T-helper 17 cell (primary cell): ENCODE measurements at regions not wholly inside any gene's neighbourhood (a gene's known extent, or its start where the extent isn't known, plus 50 kb on each side); places are given as distances from the start of the nearest gene placed in this dataset.
"Not testable (repeated sequence)": the region's sequence is repeated elsewhere in the genome, so short reads cannot be mapped to it uniquely, and the experiment has no call there.

Source experiments
- ATAC-seq: fragments of 150-1000 bp; cut with Tn5 transposase; 2 replicates; pipeline ENCODE4 v1.10.0; 2021; ENCODE audit warnings: mild to moderate bottlenecking, moderate library complexity
- DNase-seq, 3 donors: peaks; one replicate each; pipeline versions ENCODE4 v3.0.0 to v3.0.0-alpha.2; 2020 to 2021
- H3K9me3 ChIP-seq: one replicate; pipeline ENCODE4 v1.7.0; 2013; ENCODE audit warnings: low read length, mild to moderate bottlenecking; ENCODE audit not compliant: control insufficient read depth, poor library complexity, severe bottlenecking
- H3K27ac Mint-ChIP-seq: one replicate; pipeline ENCODE4 v1.8.0; 2022; ENCODE audit warnings: mild to moderate bottlenecking, moderate library complexity, mixed read lengths
- H3K27me3 Mint-ChIP-seq: one replicate; pipeline ENCODE4 v1.8.0; 2022; ENCODE audit warnings: mixed read lengths
- H3K36me3 Mint-ChIP-seq: one replicate; pipeline ENCODE4 v1.8.0; 2022; ENCODE audit warnings: low read depth, mixed read lengths
- H3K4me1 Mint-ChIP-seq: one replicate; pipeline ENCODE4 v1.8.0; 2022; ENCODE audit warnings: mild to moderate bottlenecking, mixed read lengths
- H3K4me3 Mint-ChIP-seq: one replicate; pipeline ENCODE4 v1.8.0; 2022; ENCODE audit warnings: mild to moderate bottlenecking, moderate library complexity, mixed read lengths

GRCh38 chr17:21592774-21593173, 99.5 kb upstream of the KCNJ18 start:
- DNase-seq (no peak), ATAC-seq (no peak)
- H3K9me3 ChIP-seq = no peaks in the 10 kb centered on the region
- H3K36me3 Mint-ChIP-seq = no peaks in the 10 kb centered on the region
- no peak overlapping the region for H3K27ac Mint-ChIP-seq
- H3K4me1 Mint-ChIP-seq = no peaks in the 10 kb centered on the region
- no peak overlapping the region for H3K4me3 Mint-ChIP-seq
- peaks cover 32% of the 10 kb centered on the region for H3K27me3 Mint-ChIP-seq

DNA sequence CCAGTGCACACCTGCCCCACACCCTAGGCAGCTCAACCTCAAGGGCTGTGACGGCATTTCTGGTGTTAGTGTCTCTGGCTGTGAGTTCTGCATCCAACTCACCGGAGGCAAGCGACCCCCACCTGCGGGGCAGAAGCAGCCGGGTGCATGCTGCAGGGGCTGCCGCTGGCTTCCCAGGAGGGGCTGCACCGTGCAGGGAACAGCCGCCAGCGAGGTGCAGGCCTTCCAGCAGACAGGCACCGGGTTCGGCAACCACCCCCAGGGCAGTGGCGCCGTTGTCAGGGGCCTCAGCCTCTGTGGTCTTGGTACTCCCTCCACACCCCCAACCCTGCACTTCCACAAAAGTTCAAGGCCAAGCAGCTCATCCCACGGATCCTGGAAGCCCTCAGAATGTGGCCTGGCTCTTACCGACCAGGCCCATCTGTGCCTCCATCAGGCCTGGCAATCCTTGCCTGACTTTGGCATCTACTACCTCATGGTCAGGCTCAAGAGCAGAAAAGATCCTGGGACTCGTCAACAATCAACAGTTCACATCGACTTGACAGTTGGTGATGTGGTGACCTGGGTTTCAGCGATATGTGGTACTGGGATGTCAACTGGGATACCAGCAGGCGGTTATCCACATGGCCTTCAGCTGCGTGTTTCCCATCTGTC, 98.7 kb upstream of the KCNJ18 start:
- not testable (repeated sequence) for H3K9me3 ChIP-seq, H3K4me1 Mint-ChIP-seq, H3K27ac Mint-ChIP-seq, H3K36me3 Mint-ChIP-seq, H3K4me3 Mint-ChIP-seq, ATAC-seq, DNase-seq
- peaks cover 36% of the 10 kb centered on the region for H3K27me3 Mint-ChIP-seq

- Mint-ChIP-seq H3K4me1 (no peaks in the 10 kb centered on the region), H3K27ac (no peak overlapping the region), H3K36me3 (no peaks in the 10 kb centered on the region), H3K4me3 (no peak overlapping the region), H3K27me3 (peaks cover 41% of the 10 kb centered on the region)
- no peaks in the 10 kb centered on the region for H3K9me3 ChIP-seq
- no peak for ATAC-seq
- no peak for DNase-seq
Measured at GRCh38 chr17:21595086-21595485, 97.2 kb upstream of the KCNJ18 start.

- H3K27me3 Mint-ChIP-seq = peaks cover 27% of the 10 kb centered on the region
- ATAC-seq (no peak), DNase-seq (no peak)
- H3K9me3 ChIP-seq = no peaks in the 10 kb centered on the region
- H3K4me1 Mint-ChIP-seq = peaks cover 2% of the 10 kb centered on the region
- H3K27ac Mint-ChIP-seq = no peak overlapping the region
- no peaks in the 10 kb centered on the region for H3K36me3 Mint-ChIP-seq
- H3K4me3 Mint-ChIP-seq = no peak overlapping the region
Measured at GRCh38 chr17:21602176-21602575, 90.1 kb upstream of the KCNJ18 start.

GRCh38 chr17:21603292-21603691, 89.0 kb upstream of the KCNJ18 start:
- H3K9me3 ChIP-seq, DNase-seq, H3K4me3 Mint-ChIP-seq, H3K4me1 Mint-ChIP-seq, H3K36me3 Mint-ChIP-seq, ATAC-seq, H3K27ac Mint-ChIP-seq: not testable (repeated sequence)
- H3K27me3 Mint-ChIP-seq = peaks cover 16% of the 10 kb centered on the region

- ATAC-seq, H3K27ac Mint-ChIP-seq, H3K9me3 ChIP-seq, DNase-seq, H3K36me3 Mint-ChIP-seq, H3K4me3 Mint-ChIP-seq, H3K4me1 Mint-ChIP-seq: not testable (repeated sequence)
- peaks cover 14% of the 10 kb centered on the region for H3K27me3 Mint-ChIP-seq
Measured at GRCh38 chr17:21611443-21611842, 80.9 kb upstream of the KCNJ18 start.

- H3K27me3 Mint-ChIP-seq = peaks cover 14% of the 10 kb centered on the region
Measured at GRCh38 chr17:21612123-21613070, 79.9 kb upstream of the KCNJ18 start.

DNA sequence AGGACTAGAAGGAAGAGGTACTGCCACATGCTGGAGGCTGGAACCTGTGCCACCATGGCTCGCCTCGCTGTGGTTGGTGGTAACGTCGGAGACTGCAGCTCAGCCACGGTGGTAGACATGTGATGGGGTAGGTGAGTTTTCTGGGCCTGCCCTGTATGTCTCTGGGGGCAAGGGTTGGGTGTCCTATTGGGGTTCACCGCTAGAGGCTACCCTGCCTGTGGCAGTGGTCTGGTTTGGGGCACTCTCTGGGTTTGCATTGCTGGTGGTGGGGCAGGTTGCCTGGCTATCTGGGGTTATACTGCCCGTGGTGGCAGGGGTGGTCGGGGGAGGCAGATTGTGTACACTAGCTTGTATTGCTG, 79.3 kb upstream of the KCNJ18 start:
- H3K4me1 Mint-ChIP-seq = no peaks in the 10 kb centered on the region
- H3K4me3 Mint-ChIP-seq = no peak overlapping the region
- peaks cover 14% of the 10 kb centered on the region for H3K27me3 Mint-ChIP-seq
- no peak overlapping the region for H3K27ac Mint-ChIP-seq
- no peak for ATAC-seq
- H3K36me3 Mint-ChIP-seq = no peaks in the 10 kb centered on the region
- no peaks in the 10 kb centered on the region for H3K9me3 ChIP-seq
- no peak for DNase-seq

More at GRCh38 chr17:21612123-21613070, 79.9 kb upstream of the KCNJ18 start:
- H3K4me1 Mint-ChIP-seq, H3K27ac Mint-ChIP-seq, DNase-seq, H3K36me3 Mint-ChIP-seq, H3K9me3 ChIP-seq, H3K4me3 Mint-ChIP-seq, ATAC-seq: not testable (repeated sequence)

- H3K4me1 Mint-ChIP-seq, H3K36me3 Mint-ChIP-seq, DNase-seq, H3K4me3 Mint-ChIP-seq, ATAC-seq, H3K9me3 ChIP-seq, H3K27ac Mint-ChIP-seq, H3K27me3 Mint-ChIP-seq: not testable (repeated sequence)
Measured at GRCh38 chr17:21626987-21627386, 65.3 kb upstream of the KCNJ18 start.
